Kidney epithelial cell (primary cell): ENCODE measurements at regions not wholly inside any gene's neighbourhood (a gene's known extent, or its start where the extent isn't known, plus 50 kb on each side); places are given as distances from the start of the nearest gene placed in this dataset.
A peak's percentile ranks its signal among the peaks of the same experiment; 100 is the strongest.
"Not testable (repeated sequence)": the region's sequence is repeated elsewhere in the genome, so short reads cannot be mapped to it uniquely, and the experiment has no call there.

Experiments used
- DNase-seq: peaks from one replicate; pipeline ENCODE4 v3.0.0-alpha.2; 2010; ENCODE audit warnings: low read depth
- H3K27me3 ChIP-seq: 2 replicates; pipeline ENCODE4 v1.6.0; 2011; ENCODE audit warnings: low read length; ENCODE audit not compliant: control insufficient read depth, insufficient read depth
- H3K36me3 ChIP-seq: 2 replicates; pipeline ENCODE4 v1.5.1; 2011; ENCODE audit warnings: low read length; ENCODE audit not compliant: control insufficient read depth, insufficient read depth
- H3K4me3 ChIP-seq: 2 replicates; pipeline ENCODE4 v1.5.1; 2011; ENCODE audit warnings: low read depth, mild to moderate bottlenecking, control low read depth, low read length
- CTCF ChIP-seq: IDR thresholded peaks from 2 replicates; pipeline ENCODE4 v1.5.1; 2011; ENCODE audit warnings: mild to moderate bottlenecking, moderate library complexity, low read length, control low read depth, inconsistent platforms; ENCODE audit not compliant: insufficient read depth, poor library complexity, severe bottlenecking

GRCh38 chr12:116666305-116666673 is 71.6 kb downstream of the SPRING1 start:
- Histone ChIP-seq H3K4me3 (no peak overlapping the region), H3K27me3 (peaks cover 7% of the 10 kb centered on the region), H3K36me3 (no peaks in the 10 kb centered on the region)
- no peak for DNase-seq
- TF ChIP-seq CTCF, result no peak

GRCh38 chr12:116665666-116666304 is 72.1 kb downstream of the SPRING1 start:
- H3K27me3 ChIP-seq, result peaks cover 7% of the 10 kb centered on the region
- TF ChIP-seq CTCF, result no peak
- no peak for DNase-seq
- H3K36me3 ChIP-seq, result no peaks in the 10 kb centered on the region
- H3K4me3 ChIP-seq, result no peak overlapping the region

GRCh38 chr12:116664085-116664484 is 73.8 kb downstream of the SPRING1 start:
- peaks cover 7% of the 10 kb centered on the region for H3K27me3 ChIP-seq
- H3K4me3 ChIP-seq, result no peak overlapping the region
- no peaks in the 10 kb centered on the region for H3K36me3 ChIP-seq
- no peak for TF ChIP-seq CTCF
- no peak for DNase-seq

- no peak for DNase-seq
- peaks cover 15% of the 10 kb centered on the region for H3K27me3 ChIP-seq
- no peak overlapping the region for H3K4me3 ChIP-seq
- peak; percentile 11 for TF ChIP-seq CTCF
- H3K36me3 ChIP-seq, result no peaks in the 10 kb centered on the region
Observed at GRCh38 chr12:116662612-116663144, 75.2 kb downstream of the SPRING1 start.

GRCh38 chr12:116661341-116661740 is 76.5 kb downstream of the SPRING1 start:
- H3K27me3 ChIP-seq, result peaks cover 16% of the 10 kb centered on the region
- DNase-seq, result no peak
- H3K4me3 ChIP-seq, result no peak overlapping the region
- no peak for TF ChIP-seq CTCF
- no peaks in the 10 kb centered on the region for H3K36me3 ChIP-seq

GRCh38 chr12:116660740-116661139 is 77.1 kb downstream of the SPRING1 start:
- H3K36me3 ChIP-seq, H3K4me3 ChIP-seq, DNase-seq: not testable (repeated sequence)
- peaks cover 16% of the 10 kb centered on the region for H3K27me3 ChIP-seq
